ENCODE measurements at regions not wholly inside any gene's neighbourhood (a gene's known extent, or its start where the extent isn't known, plus 50 kb on each side); places are given as distances from the start of the nearest gene placed in this dataset.

GRCh38 chr9:18371621-18372020 is 102.3 kb upstream of the ADAMTSL1 start:
- ChIA-PET CTCF (interaction anchor here (1.0 kb wide), 1 partner anchor 1093 kb away, joined by 3 read pairs; no protein-coding TSS in a partner anchor), POLR2A (no interaction called here)

DNA sequence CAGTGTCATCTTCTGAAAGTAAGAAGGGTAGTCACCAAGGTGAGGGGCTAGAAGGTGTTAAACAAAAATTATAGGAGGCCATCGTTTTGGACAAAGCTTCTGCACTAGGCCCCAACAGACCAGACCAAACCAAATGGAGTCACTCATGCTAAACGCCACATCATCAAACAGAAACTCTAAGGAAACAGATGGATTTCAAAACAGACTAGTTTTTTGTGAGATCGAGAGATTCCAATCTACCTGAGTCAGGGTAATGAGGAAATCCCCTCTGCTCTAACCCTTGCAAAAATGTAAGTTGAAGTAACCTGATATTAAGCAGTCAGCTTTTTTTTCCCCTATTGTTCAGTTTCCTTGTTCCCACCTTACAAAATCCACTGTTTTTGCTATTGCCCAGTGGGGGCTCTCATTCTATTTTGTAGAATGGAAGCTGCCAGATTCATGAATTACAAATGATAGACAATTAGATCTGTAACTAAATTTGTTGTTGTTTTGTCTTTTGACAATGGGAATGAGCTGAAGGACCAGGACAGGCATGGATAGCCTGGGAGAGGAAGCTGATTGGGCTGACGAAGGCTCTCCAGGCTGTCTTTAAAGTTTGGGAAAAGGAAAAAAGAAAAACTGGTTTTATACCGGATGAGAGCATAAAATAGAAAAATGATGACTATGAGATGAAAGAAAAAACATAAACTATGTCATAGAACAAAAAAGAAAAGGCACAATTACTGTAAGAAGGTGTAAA is 94.7 kb upstream of the ADAMTSL1 start:
- ChIA-PET CTCF (interaction anchor here (1.1 kb wide), 1 partner anchor 47 kb away, joined by 3 read pairs; no protein-coding TSS in a partner anchor), POLR2A (no interaction called here)
- DNase-seq (ENCODE audit: low read depth in 1 of 2, low spot score in 1 of 2) (peak in 1 of 2 experiments; percentile 48), ATAC-seq (peak; percentile 39 to 45; a peak in 4 of 6 replicates), FAIRE-seq (no peak)
- H3K4me2 ChIP-seq = no peak overlapping the region
- peaks cover 9% of the 10 kb centered on the region; the same call in 1 of the 3 replicates for H3K4me1 ChIP-seq
- H3K9me3 ChIP-seq = 0 out of 3 replicates have a peak, but pooled peaks cover 3% of the 10 kb centered on the region
- no peak overlapping the region for H3K4me3 ChIP-seq
- no peak overlapping the region for H3K27ac ChIP-seq
- 19% methylated on average over 5 of the region's 5 CpGs for WGBS (ENCODE audit: missing lambda C conversion rate)
- no peak for TF ChIP-seq KDM5A (IDR thresholded peaks at IDR 0.05)
- no peak for TF ChIP-seq KDM1A (IDR thresholded peaks at IDR 0.05; ENCODE audit: low read depth)
- TF ChIP-seq HOXA7 (CRISPR knock-in tag; IDR thresholded peaks at IDR 0.05) = peak; percentile 68; the same call in 1 of the 2 replicates
- TF ChIP-seq NFE2L2 (conservative IDR thresholded peaks at IDR 0.05; ENCODE audit: low read length) = no peak
- TF ChIP-seq POLR2A (IDR thresholded peaks at IDR 0.05; ENCODE audit: low read length) = no peak
- peak; percentile 53; the same call in 1 of the 2 replicates for TF ChIP-seq TFCP2L1 (CRISPR knock-in tag; IDR thresholded peaks at IDR 0.05)
- TF ChIP-seq RAD21 (conservative IDR thresholded peaks at IDR 0.05 in 1 of 2, IDR thresholded peaks at IDR 0.05 in 1 of 2) = no peak
- TF ChIP-seq, protein P1, sequence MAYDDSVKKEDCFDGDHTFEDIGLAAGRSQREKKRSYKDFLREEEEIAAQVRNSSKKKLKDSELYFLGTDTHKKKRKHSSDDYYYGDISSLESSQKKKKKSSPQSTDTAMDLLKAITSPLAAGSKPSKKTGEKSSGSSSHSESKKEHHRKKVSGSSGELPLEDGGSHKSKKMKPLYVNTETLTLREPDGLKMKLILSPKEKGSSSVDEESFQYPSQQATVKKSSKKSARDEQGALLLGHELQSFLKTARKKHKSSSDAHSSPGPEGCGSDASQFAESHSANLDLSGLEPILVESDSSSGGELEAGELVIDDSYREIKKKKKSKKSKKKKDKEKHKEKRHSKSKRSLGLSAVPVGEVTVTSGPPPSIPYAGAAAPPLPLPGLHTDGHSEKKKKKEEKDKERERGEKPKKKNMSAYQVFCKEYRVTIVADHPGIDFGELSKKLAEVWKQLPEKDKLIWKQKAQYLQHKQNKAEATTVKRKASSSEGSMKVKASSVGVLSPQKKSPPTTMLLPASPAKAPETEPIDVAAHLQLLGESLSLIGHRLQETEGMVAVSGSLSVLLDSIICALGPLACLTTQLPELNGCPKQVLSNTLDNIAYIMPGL (CRISPR knock-in tag; IDR thresholded peaks at IDR 0.05; ENCODE audit: borderline replicate concordance) = no peak
- TF ChIP-seq EP300 (IDR thresholded peaks at IDR 0.05) = no peak
- peak; percentile 76; the same call in 1 of the 2 replicates for TF ChIP-seq FOXS1 (CRISPR knock-in tag; IDR thresholded peaks at IDR 0.05)
- peak; percentile 74 for TF ChIP-seq MAFK (IDR thresholded peaks at IDR 0.05; ENCODE audit: partially characterized antibody)
- peak; percentile 90 for TF ChIP-seq ZSCAN20 (CRISPR knock-in tag; IDR thresholded peaks at IDR 0.05)
- no peak for TF ChIP-seq ZFP36 (IDR thresholded peaks at IDR 0.05; ENCODE audit: borderline replicate concordance, partially characterized antibody)
- TF ChIP-seq HOXB13 (CRISPR knock-in tag; IDR thresholded peaks at IDR 0.05; ENCODE audit: low read depth) = peak; percentile 95; the same call in 1 of the 2 replicates
- no peak for TF ChIP-seq USF2 (IDR thresholded peaks at IDR 0.05)
- TF ChIP-seq, protein P2, sequence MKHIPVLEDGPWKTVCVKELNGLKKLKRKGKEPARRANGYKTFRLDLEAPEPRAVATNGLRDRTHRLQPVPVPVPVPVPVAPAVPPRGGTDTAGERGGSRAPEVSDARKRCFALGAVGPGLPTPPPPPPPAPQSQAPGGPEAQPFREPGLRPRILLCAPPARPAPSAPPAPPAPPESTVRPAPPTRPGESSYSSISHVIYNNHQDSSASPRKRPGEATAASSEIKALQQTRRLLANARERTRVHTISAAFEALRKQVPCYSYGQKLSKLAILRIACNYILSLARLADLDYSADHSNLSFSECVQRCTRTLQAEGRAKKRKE (CRISPR knock-in tag; IDR thresholded peaks at IDR 0.05; ENCODE audit: low read depth) = peak; percentile 99
- no peak for TF ChIP-seq CHD4 (IDR thresholded peaks at IDR 0.05; ENCODE audit: borderline replicate concordance)
- TF ChIP-seq EHF (CRISPR knock-in tag; IDR thresholded peaks at IDR 0.05) = peak; percentile 93
- TF ChIP-seq E2F6 (IDR thresholded peaks at IDR 0.05; ENCODE audit: borderline replicate concordance, low read depth) = no peak
- TF ChIP-seq ZNF302 (CRISPR knock-in tag; IDR thresholded peaks at IDR 0.05) = peak; percentile 68; the same call in 1 of the 2 replicates
- no peak for TF ChIP-seq MAZ (IDR thresholded peaks at IDR 0.05; ENCODE audit: borderline replicate concordance, low read depth, low read length)
- TF ChIP-seq, protein P3, sequence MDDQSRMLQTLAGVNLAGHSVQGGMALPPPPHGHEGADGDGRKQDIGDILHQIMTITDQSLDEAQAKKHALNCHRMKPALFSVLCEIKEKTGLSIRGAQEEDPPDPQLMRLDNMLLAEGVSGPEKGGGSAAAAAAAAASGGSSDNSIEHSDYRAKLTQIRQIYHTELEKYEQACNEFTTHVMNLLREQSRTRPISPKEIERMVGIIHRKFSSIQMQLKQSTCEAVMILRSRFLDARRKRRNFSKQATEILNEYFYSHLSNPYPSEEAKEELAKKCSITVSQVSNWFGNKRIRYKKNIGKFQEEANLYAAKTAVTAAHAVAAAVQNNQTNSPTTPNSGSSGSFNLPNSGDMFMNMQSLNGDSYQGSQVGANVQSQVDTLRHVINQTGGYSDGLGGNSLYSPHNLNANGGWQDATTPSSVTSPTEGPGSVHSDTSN (IDR thresholded peaks at IDR 0.05) = no peak
- no peak for TF ChIP-seq FOSL2 (IDR thresholded peaks at IDR 0.05)
- peak; percentile 52; the same call in 1 of the 2 replicates for TF ChIP-seq FOSL2 (CRISPR knock-in tag; IDR thresholded peaks at IDR 0.05)
- TF ChIP-seq CBX2 (IDR thresholded peaks at IDR 0.05; ENCODE audit: borderline replicate concordance, low read depth) = no peak
- no peak for TF ChIP-seq NPAS2 (CRISPR knock-in tag; IDR thresholded peaks at IDR 0.05; ENCODE audit: borderline replicate concordance)
- TF ChIP-seq SREBF2 (IDR thresholded peaks at IDR 0.05) = no peak
- TF ChIP-seq HOXB5 (CRISPR knock-in tag; IDR thresholded peaks at IDR 0.05) = peak; percentile 95
- TF ChIP-seq FOSB (CRISPR knock-in tag; IDR thresholded peaks at IDR 0.05) = peak; percentile 65; the same call in 1 of the 2 replicates

More at GRCh38 chr9:18371621-18372020, 102.3 kb upstream of the ADAMTSL1 start:
- DNase-seq (ENCODE audit: low read depth in 1 of 2, low spot score in 1 of 2) (no peak), FAIRE-seq (no peak), ATAC-seq (no peak)
- TF ChIP-seq RAD21 (conservative IDR thresholded peaks at IDR 0.05 in 1 of 2, IDR thresholded peaks at IDR 0.05 in 1 of 2) (no peak), CHD2 (IDR thresholded peaks at IDR 0.05; ENCODE audit: low read length, partially characterized antibody) (no peak)
- TF ChIP-seq, protein P4, sequence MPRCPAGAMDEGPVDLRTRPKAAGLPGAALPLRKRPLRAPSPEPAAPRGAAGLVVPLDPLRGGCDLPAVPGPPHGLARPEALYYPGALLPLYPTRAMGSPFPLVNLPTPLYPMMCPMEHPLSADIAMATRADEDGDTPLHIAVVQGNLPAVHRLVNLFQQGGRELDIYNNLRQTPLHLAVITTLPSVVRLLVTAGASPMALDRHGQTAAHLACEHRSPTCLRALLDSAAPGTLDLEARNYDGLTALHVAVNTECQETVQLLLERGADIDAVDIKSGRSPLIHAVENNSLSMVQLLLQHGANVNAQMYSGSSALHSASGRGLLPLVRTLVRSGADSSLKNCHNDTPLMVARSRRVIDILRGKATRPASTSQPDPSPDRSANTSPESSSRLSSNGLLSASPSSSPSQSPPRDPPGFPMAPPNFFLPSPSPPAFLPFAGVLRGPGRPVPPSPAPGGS (IDR thresholded peaks at IDR 0.05) = no peak
- Histone ChIP-seq H3K9me3 (no peaks in the 10 kb centered on the region), H3K4me1 (no peaks in the 10 kb centered on the region), H3K4me2 (no peak overlapping the region), H3K27ac (no peak overlapping the region), H3K4me3 (no peak overlapping the region)
- 6% methylated on average over 3 of the region's 3 CpGs for WGBS (ENCODE audit: missing lambda C conversion rate)

Data from A549 (cell line).